H1 (cell line): ENCODE measurements at regions not wholly inside any gene's neighbourhood (a gene's known extent, or its start where the extent isn't known, plus 50 kb on each side); places are given as distances from the start of the nearest gene placed in this dataset.

Experiments
- CBX8 ChIP-seq: fragments of 300-800, 300-1000 bp; sonication (generic); IDR thresholded peaks from 2 replicates; pipeline ENCODE4 v1.7.1; 2016; ENCODE audit warnings: low read depth, low read length, borderline replicate concordance
- EGR1 ChIP-seq: IDR thresholded peaks from 2 replicates; pipeline ENCODE4 v1.6.1; 2011; ENCODE audit warnings: low read depth, low read length, borderline replicate concordance
- EP300 ChIP-seq, 2 experiments: IDR thresholded peaks; 1 replicate in 1 of 2; 2 replicates in 1 of 2; pipeline ENCODE4 v1.6.1; 2011 to 2012; ENCODE audit warnings: low read depth in 2 of 2, low read length in 2 of 2, mild to moderate bottlenecking in 2 of 2, borderline replicate concordance in 1 of 2, inconsistent platforms in 1 of 2, moderate library complexity in 1 of 2
- JUN ChIP-seq: IDR thresholded peaks from 2 replicates; pipeline ENCODE4 v1.6.1; 2011; ENCODE audit warnings: low read depth, mild to moderate bottlenecking, improper control_type of control experiment, low read length
- SP1 ChIP-seq: IDR thresholded peaks from 2 replicates; pipeline ENCODE4 v1.6.1; 2011; ENCODE audit warnings: low read depth, low read length
- TAF1 ChIP-seq: IDR thresholded peaks from 2 replicates; pipeline ENCODE4 v1.6.1; 2011; ENCODE audit warnings: mild to moderate bottlenecking, low read depth, low read length
- YY1 ChIP-seq: IDR thresholded peaks from 2 replicates; pipeline ENCODE4 v1.6.1; 2011; ENCODE audit warnings: low read depth, mild to moderate bottlenecking, low read length
- TF ChIP-seq, protein P1 (sequence below): fragments of 300-600 bp; sonication (generic); IDR thresholded peaks from 2 replicates; pipeline ENCODE4 v1.7.1; 2012; ENCODE audit warnings: low read length, moderate library complexity, mild to moderate bottlenecking, inconsistent platforms; ENCODE audit not compliant: insufficient replicate concordance

DNA sequence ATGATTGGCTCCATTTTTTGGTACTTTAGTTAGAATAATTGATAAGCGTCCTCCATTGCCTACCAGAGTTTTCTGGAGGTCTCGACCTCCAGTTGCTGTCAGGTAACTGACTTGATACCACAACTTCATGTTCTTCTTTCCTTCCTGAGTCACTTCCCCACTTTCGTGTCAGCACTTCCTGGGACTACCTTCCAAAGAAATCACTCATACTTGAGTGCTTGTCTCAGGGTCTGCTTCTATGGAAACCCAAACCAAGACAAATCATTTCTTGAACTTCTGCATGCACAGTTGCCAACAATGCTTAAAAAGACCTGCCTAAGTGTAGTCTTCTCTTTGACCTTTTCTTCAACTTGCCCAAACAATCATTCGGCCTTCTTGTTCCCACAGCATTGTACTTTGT is 210.3 kb upstream of the ETAA1 start (continued):
- TF ChIP-seq, protein P1, sequence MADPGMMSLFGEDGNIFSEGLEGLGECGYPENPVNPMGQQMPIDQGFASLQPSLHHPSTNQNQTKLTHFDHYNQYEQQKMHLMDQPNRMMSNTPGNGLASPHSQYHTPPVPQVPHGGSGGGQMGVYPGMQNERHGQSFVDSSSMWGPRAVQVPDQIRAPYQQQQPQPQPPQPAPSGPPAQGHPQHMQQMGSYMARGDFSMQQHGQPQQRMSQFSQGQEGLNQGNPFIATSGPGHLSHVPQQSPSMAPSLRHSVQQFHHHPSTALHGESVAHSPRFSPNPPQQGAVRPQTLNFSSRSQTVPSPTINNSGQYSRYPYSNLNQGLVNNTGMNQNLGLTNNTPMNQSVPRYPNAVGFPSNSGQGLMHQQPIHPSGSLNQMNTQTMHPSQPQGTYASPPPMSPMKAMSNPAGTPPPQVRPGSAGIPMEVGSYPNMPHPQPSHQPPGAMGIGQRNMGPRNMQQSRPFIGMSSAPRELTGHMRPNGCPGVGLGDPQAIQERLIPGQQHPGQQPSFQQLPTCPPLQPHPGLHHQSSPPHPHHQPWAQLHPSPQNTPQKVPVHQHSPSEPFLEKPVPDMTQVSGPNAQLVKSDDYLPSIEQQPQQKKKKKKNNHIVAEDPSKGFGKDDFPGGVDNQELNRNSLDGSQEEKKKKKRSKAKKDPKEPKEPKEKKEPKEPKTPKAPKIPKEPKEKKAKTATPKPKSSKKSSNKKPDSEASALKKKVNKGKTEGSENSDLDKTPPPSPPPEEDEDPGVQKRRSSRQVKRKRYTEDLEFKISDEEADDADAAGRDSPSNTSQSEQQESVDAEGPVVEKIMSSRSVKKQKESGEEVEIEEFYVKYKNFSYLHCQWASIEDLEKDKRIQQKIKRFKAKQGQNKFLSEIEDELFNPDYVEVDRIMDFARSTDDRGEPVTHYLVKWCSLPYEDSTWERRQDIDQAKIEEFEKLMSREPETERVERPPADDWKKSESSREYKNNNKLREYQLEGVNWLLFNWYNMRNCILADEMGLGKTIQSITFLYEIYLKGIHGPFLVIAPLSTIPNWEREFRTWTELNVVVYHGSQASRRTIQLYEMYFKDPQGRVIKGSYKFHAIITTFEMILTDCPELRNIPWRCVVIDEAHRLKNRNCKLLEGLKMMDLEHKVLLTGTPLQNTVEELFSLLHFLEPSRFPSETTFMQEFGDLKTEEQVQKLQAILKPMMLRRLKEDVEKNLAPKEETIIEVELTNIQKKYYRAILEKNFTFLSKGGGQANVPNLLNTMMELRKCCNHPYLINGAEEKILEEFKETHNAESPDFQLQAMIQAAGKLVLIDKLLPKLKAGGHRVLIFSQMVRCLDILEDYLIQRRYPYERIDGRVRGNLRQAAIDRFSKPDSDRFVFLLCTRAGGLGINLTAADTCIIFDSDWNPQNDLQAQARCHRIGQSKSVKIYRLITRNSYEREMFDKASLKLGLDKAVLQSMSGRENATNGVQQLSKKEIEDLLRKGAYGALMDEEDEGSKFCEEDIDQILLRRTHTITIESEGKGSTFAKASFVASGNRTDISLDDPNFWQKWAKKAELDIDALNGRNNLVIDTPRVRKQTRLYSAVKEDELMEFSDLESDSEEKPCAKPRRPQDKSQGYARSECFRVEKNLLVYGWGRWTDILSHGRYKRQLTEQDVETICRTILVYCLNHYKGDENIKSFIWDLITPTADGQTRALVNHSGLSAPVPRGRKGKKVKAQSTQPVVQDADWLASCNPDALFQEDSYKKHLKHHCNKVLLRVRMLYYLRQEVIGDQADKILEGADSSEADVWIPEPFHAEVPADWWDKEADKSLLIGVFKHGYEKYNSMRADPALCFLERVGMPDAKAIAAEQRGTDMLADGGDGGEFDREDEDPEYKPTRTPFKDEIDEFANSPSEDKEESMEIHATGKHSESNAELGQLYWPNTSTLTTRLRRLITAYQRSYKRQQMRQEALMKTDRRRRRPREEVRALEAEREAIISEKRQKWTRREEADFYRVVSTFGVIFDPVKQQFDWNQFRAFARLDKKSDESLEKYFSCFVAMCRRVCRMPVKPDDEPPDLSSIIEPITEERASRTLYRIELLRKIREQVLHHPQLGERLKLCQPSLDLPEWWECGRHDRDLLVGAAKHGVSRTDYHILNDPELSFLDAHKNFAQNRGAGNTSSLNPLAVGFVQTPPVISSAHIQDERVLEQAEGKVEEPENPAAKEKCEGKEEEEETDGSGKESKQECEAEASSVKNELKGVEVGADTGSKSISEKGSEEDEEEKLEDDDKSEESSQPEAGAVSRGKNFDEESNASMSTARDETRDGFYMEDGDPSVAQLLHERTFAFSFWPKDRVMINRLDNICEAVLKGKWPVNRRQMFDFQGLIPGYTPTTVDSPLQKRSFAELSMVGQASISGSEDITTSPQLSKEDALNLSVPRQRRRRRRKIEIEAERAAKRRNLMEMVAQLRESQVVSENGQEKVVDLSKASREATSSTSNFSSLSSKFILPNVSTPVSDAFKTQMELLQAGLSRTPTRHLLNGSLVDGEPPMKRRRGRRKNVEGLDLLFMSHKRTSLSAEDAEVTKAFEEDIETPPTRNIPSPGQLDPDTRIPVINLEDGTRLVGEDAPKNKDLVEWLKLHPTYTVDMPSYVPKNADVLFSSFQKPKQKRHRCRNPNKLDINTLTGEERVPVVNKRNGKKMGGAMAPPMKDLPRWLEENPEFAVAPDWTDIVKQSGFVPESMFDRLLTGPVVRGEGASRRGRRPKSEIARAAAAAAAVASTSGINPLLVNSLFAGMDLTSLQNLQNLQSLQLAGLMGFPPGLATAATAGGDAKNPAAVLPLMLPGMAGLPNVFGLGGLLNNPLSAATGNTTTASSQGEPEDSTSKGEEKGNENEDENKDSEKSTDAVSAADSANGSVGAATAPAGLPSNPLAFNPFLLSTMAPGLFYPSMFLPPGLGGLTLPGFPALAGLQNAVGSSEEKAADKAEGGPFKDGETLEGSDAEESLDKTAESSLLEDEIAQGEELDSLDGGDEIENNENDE, result no peak
- TF ChIP-seq EP300 (IDR thresholded peaks at IDR 0.05; ENCODE audit: borderline replicate concordance in 1 of 2, low read depth in 2 of 2, low read length in 2 of 2) (no peak), YY1 (no peak), CBX8 (no peak), EGR1 (no peak), SP1 (no peak), TAF1 (no peak), JUN (no peak)
